Urinary bladder (tissue), 3 donors: ENCODE measurements at regions not wholly inside any gene's neighbourhood (a gene's known extent, or its start where the extent isn't known, plus 50 kb on each side); places are given as distances from the start of the nearest gene placed in this dataset.

Experiments used
- DNase-seq: peaks from one replicate; pipeline ENCODE4 v3.0.0-alpha.2; 2015; ENCODE audit errors: extremely low spot score
- H3K27ac ChIP-seq: one replicate; pipeline ENCODE4 v1.5.1; 2013; ENCODE audit warnings: low read depth, mild to moderate bottlenecking, moderate library complexity
- H3K36me3 ChIP-seq: one replicate; pipeline ENCODE4 v1.6.1; 2013; ENCODE audit warnings: mild to moderate bottlenecking, moderate library complexity; ENCODE audit not compliant: insufficient read depth
- H3K4me1 ChIP-seq: one replicate; pipeline ENCODE4 v1.6.1; 2013; ENCODE audit warnings: mild to moderate bottlenecking, moderate library complexity; ENCODE audit not compliant: insufficient read depth
- H3K4me3 ChIP-seq: one replicate; pipeline ENCODE4 v1.5.1; 2013; ENCODE audit warnings: low read depth, low read length
- WGBS: extraction: QIAGEN DNeasy Blood & Tissue Kit; methylation state at CpG from one replicate; pipeline ENCODE4 v1.1.7; 2013; 5-methylcytosine and 5-hydroxymethylcytosine counted together
- donor health status: healthy with polysubstance abuse.
- donor health status: healthy.

DNA sequence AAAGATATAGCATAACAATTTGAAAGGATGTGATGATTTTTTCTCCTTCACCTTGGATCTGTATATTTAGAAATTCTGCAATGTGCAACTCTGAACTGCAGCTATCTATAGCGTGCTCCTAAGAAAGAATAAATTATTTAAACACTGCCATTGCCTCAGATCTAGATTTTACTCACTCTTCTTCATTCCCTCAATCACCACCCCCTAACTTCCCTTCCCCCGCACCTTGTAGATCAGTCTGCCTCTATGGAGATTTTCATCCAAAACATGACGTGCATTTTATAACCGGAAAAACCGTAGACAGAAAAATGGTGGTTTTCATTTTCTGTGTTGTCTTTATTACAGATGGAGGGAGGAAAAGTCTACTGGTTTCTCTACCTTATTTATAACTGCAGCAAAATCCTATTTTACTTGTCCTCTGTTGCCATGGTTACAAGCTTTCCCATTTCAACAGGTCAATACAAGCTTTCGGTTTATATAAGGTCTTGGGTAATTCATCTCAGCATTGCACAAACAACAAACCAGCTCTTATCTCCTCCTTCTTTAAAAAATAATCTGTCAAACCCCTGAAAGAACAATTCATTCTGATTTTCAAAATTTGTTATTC lies 480.0 kb downstream of the TAF11L14 start:
- whole genome bisulfite sequencing: 62% methylated on average over 6 of the region's 6 CpGs
- no peaks in the 10 kb centered on the region for H3K4me1 ChIP-seq
- peak; percentile 51 for DNase-seq
- H3K36me3 ChIP-seq: no peaks in the 10 kb centered on the region
- no peak overlapping the region for H3K27ac ChIP-seq
- H3K4me3 ChIP-seq: no peak overlapping the region

DNA sequence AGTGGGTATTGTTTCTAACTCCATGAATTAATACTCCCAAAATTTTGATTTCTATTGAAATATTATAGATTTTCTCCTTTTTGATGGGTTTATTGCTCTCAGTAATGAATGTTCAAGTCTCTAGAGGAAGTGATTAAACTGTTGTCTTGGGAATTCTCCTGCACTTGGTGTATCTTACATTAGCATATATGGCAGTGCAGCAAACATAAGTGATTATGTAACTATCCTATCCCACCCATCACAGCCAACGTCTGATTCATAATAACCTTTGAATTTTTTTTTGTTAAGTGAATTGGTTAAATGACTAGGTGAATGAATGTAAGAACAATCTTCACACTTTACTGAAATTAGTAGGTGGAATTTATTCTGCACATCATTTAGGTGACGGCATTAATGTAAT lies 483.7 kb downstream of the TAF11L14 start:
- DNase-seq: no peak
- H3K27ac ChIP-seq: no peak overlapping the region
- no peaks in the 10 kb centered on the region for H3K4me1 ChIP-seq

DNA sequence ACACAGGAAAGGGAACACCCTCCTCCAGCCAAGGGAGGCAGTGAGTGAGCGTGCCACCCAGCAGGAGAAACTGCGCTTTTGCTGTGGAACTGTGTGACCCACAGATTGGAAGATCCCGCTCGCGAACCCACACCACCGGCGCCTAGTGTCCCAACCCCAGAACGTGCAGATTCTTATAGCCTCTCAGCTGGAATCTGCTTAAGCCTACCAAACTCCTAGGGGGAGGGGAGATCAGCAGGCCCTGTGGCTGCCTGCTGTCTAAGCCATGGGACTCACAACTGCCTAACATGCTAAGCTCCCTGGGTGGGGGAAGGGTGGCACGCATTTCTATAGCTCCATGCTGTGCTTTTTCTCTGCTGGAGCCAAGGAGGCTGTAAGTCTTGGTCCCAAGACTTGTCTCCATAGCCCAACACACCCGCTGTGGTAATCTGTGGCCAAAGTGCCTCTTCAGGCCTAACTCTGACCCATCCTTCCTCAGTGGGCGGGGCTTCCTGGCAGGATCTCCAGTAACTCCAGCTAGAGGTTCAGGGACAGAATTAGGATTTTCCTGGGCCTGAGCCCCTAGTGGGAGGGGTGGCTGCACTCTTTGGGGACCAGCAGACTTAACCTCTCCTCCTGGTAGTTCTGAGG lies 485.0 kb downstream of the TAF11L14 start:
- H3K4me1 ChIP-seq: no peaks in the 10 kb centered on the region
- H3K36me3 ChIP-seq: no peaks in the 10 kb centered on the region
- WGBS: 80% methylated on average over 11 of the region's 11 CpGs
- H3K4me3 ChIP-seq: no peak overlapping the region
- DNase-seq: no peak
- H3K27ac ChIP-seq: no peak overlapping the region

More for the DNA sequence above, 483.7 kb downstream of the TAF11L14 start:
- WGBS: 77% methylated on average over 2 of the region's 2 CpGs
- H3K4me3 ChIP-seq: no peak overlapping the region
- H3K36me3 ChIP-seq: no peaks in the 10 kb centered on the region

DNA sequence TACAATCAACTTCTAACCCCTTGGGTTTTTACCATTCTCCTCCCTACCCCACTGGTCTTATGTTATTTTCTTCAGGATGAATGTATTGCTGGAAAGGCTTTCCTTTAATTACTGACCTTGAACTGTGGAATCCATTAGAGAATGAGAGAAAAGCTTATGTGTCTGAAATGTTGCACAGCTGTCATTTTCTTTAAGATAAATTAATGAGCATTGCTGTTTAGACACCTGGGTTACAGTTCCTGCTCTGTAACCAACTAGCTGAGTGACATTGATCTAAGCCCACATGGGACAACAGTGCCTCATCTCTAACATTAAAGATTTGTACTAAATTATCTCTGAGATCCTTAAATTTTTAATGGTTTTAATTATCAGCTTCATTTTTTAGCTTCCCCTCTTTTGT lies 507.0 kb downstream of the TAF11L14 start:
- Histone ChIP-seq H3K4me3 (no peak overlapping the region), H3K4me1 (no peaks in the 10 kb centered on the region), H3K36me3 (no peaks in the 10 kb centered on the region), H3K27ac (no peak overlapping the region)
- no peak for DNase-seq

DNA sequence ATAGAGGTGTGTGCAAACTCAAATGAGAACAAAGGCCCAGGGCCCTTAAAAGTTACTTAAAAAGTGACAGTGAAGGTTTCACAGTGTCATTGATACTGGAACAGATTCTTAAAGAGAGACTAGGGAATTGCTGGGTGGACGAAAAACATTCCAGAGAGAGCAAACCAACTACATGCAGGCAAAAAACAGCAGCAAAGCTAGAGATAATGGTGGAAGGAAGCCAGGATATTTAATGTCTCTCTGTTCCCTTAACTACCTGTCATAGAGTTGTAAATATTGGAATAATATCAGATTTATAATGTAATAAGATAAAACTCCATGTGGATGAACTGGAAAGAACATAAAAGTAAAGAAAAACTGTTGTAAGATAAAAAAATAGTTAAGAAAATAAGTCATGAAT lies 508.6 kb downstream of the TAF11L14 start:
- H3K27ac ChIP-seq: no peak overlapping the region
- 25% methylated on average over 1 of the region's 1 CpG for WGBS
- DNase-seq: no peak
- H3K4me3 ChIP-seq: no peak overlapping the region
- no peaks in the 10 kb centered on the region for H3K36me3 ChIP-seq
- H3K4me1 ChIP-seq: no peaks in the 10 kb centered on the region

DNA sequence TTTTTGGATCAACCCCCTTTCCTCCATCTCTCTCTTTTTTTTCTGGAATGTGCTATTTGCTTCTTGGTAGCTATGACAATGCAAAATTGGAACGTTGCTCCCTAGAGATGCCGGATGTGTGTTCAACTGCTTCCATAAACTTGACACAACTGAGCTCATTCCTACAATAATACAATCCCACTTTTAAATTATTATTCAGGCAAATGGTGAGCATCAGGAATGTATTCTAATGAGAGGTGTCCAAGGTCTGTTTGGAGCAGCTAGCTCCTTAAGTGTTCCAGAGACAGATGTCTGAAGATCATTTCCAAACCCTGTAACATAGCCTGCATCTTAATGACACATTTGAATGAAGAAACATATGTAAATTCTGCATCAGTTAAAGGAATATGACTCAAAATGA lies 518.4 kb downstream of the TAF11L14 start:
- Histone ChIP-seq H3K4me3 (no peak overlapping the region), H3K4me1 (no peaks in the 10 kb centered on the region), H3K27ac (no peak overlapping the region), H3K36me3 (no peaks in the 10 kb centered on the region)
- WGBS: 70% methylated on average over 2 of the region's 2 CpGs
- DNase-seq: no peak

DNA sequence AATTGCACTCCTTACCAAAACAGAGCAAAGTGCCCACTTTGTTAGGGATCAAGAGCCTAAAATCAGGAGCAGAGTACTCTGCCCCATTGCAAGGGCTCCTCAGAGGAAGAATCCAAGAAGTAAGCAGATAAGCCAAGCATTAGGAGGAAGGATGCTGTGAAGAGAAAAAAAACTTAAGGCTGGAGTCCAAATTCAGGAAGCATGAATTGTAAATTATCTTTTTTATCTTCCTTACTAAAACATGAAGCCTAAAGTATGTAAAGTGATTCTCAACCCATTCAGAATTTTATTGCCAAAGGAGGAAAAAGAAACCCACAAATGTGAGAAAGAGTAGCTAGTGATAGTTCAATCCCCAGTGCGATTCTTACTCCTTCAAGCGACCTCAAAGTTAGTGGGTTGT lies 523.9 kb downstream of the TAF11L14 start:
- Histone ChIP-seq H3K4me3 (no peak overlapping the region), H3K4me1 (no peaks in the 10 kb centered on the region), H3K27ac (no peak overlapping the region), H3K36me3 (no peaks in the 10 kb centered on the region)
- WGBS: 90% methylated on average over 2 of the region's 2 CpGs
- DNase-seq: no peak

DNA sequence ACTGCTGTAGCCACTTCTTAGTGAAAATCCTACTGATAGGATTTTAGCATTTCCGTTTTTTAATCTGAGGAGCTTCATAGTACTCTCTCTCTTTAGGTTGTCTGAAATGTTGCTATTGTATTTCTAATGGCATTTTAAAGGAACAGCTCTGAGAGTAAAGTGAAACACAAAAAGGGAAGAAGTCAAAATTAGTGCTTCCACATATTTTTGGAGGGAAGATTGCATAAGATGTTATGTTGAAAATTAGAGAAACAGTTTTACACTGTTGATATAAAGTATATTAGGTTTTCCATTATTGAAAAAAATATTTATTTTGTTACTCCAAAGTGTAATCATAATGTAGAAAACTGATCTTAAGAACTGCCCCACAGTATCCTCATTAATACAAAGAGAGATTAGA lies 525.1 kb downstream of the TAF11L14 start:
- Histone ChIP-seq H3K4me1 (no peaks in the 10 kb centered on the region), H3K27ac (no peak overlapping the region), H3K36me3 (no peaks in the 10 kb centered on the region), H3K4me3 (no peak overlapping the region)
- DNase-seq: no peak
- 57% methylated on average over 1 of the region's 1 CpG for WGBS

DNA sequence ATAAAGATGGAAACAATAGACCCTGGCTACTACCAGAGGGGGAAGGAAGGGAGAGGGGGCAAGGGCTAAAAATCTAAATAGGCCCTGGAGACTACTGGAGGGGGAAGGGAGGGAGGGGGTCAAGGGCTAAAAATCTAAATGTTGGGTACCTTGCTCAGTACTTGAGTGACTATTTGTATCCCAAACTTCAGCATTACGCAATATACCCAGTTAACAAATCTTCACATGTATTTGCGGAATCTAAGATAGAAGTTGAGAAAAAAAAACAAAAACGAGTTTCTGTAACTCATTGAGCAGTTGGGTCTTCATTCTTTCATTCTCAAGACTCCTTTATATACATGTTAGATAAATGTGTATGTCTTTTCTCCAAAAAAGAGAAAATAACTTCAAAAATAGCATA lies 537.4 kb downstream of the TAF11L14 start:
- no peak for DNase-seq
- no peak overlapping the region for H3K4me3 ChIP-seq
- H3K4me1 ChIP-seq: no peaks in the 10 kb centered on the region
- no peak overlapping the region for H3K27ac ChIP-seq
- WGBS: 75% methylated on average over 3 of the region's 3 CpGs
- no peaks in the 10 kb centered on the region for H3K36me3 ChIP-seq

DNA sequence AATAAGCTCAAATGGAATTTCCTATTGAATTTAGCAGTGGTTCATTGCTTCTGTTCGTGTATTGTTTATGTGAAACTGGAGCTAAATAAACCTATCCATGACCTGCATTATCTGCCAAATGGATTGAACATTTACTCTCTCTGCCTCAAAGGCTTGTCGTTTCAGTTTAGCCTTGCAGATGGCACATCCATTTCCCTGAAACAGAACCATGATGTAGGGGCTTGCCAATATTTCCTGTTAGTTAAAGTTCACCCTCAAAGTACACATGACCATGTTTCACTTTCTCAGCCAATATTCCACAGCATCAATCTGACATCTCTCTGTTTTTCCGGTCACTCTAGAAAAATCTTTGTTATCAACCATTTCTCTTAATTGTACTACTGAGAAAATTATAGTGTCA lies 545.3 kb downstream of the TAF11L14 start:
- Histone ChIP-seq H3K27ac (no peak overlapping the region), H3K4me1 (no peaks in the 10 kb centered on the region), H3K36me3 (no peaks in the 10 kb centered on the region), H3K4me3 (no peak overlapping the region)
- WGBS: 46% methylated on average over 3 of the region's 3 CpGs
- no peak for DNase-seq

DNA sequence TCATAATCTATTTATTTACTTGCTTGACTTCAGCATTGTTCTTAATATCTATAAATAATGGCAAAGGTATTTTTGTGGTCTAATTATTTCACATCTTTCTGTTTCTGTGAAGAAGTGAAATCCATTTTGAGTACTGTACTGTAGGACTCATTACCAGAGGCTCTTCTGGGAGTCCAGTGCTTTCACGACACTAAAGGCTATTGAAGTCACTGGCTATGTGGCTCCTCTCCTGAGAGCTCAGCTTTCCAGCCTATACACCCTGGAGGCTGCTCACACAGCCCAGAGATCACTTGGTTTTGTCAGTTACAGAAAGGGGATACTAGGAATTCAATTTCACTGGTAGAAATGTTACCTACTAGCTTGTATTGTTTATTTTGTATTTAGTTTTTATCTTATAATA lies 547.3 kb downstream of the TAF11L14 start:
- 57% methylated on average over 1 of the region's 1 CpG for WGBS

DNA sequence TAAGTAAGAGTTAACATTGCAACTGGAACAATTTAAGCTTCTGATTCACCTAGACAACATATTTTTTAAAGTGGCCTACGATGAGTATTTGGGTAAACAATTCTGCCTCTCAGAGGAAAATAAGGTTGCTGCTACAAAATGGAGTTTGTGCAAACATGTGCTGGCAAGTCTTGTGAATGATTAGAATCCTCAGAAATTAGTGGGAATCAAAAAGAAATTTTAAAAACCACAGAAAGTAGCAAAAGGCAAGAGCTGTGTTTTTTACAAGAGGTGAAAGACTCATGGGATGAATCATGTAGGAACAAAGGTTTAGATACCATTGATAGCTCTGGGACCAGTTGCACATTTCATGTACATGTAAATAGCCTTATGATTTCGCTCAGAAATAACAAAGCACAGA lies 561.6 kb downstream of the TAF11L14 start:
- H3K27ac ChIP-seq: no peak overlapping the region
- H3K4me1 ChIP-seq: no peaks in the 10 kb centered on the region
- no peak for DNase-seq
- WGBS: 52% methylated on average over 2 of the region's 2 CpGs
- H3K4me3 ChIP-seq: no peak overlapping the region
- no peaks in the 10 kb centered on the region for H3K36me3 ChIP-seq

More for the DNA sequence above, 547.3 kb downstream of the TAF11L14 start:
- Histone ChIP-seq H3K27ac (no peak overlapping the region), H3K36me3 (no peaks in the 10 kb centered on the region), H3K4me3 (no peak overlapping the region), H3K4me1 (no peaks in the 10 kb centered on the region)
- no peak for DNase-seq

DNA sequence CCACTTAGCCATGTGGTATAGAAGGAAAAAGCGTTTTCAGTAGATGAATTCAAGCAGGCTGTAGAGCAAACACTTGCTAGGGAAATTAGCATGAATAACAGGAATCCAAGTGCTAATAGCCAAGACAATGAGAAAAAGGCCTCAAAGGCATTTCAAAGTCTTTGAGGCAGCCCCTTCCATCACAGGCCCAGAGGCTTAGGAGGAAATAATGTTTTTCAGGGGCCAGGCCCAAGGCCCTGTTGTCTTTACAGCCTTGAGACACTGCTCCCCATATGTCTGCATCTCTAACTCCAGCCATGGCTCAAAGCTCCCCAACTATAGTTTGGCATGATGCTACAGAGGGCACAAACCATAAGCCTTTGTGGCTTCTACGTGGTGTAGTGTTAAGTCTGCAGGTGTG lies 563.5 kb downstream of the TAF11L14 start:
- Histone ChIP-seq H3K36me3 (no peaks in the 10 kb centered on the region), H3K4me3 (no peak overlapping the region), H3K4me1 (no peaks in the 10 kb centered on the region), H3K27ac (no peak overlapping the region)
- WGBS: 71% methylated on average over 2 of the region's 2 CpGs
- no peak for DNase-seq

DNA sequence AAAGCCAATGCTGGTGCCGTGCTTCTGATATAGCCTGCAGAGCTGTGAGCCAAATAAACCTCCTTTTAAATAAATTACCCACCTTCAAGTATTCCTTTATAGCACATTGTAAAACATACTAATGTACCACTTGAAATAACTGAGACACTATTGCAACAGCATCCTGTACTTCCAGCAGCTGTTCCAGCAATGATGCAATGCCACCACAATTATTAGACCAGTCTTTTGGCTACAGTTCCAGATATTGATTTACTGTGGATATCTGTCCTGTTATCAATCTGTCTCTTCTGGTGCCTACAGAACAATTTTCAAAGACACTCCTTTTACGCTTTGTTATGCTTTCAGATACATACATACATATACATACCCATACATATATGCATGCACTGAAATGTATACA lies 567.9 kb downstream of the TAF11L14 start:
- Histone ChIP-seq H3K36me3 (no peaks in the 10 kb centered on the region), H3K4me1 (no peaks in the 10 kb centered on the region), H3K4me3 (no peak overlapping the region), H3K27ac (no peak overlapping the region)
- DNase-seq: no peak
- 80% methylated on average over 2 of the region's 2 CpGs for WGBS

DNA sequence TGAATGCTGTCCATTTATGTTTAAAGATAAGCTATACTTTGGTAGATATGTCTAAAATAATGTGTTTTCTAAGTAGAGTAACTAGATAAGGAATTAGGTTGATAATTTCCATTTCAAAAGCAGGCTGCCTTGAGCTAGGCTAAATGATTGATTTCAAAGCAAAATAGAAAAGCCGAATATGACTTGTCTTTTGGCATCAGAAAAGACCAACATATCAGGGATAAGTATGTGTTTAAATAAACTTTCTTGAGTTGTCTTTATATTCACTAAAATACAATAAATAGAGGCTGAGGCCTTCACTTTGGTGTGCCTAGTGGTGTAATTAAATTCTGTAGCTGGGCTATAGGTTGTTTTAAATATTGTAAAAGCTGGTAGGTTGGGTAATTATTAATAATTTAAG lies 569.0 kb downstream of the TAF11L14 start:
- no peak overlapping the region for H3K4me3 ChIP-seq
- H3K4me1 ChIP-seq: no peaks in the 10 kb centered on the region
- 25% methylated on average over 1 of the region's 1 CpG for WGBS
- H3K27ac ChIP-seq: no peak overlapping the region
- DNase-seq: no peak
- no peaks in the 10 kb centered on the region for H3K36me3 ChIP-seq
